Panc1 (cell line): ENCODE measurements at regions not wholly inside any gene's neighbourhood (a gene's known extent, or its start where the extent isn't known, plus 50 kb on each side); places are given as distances from the start of the nearest gene placed in this dataset.

Source experiments
- POLR2AphosphoS5 ChIP-seq: IDR thresholded peaks from 2 replicates; pipeline ENCODE4 v1.6.1; 2012; ENCODE audit warnings: mild to moderate bottlenecking, low read depth, low read length, moderate library complexity
- TF ChIP-seq, protein P1 (sequence below): fragments of 450-650 bp; IDR thresholded peaks from 2 replicates; pipeline ENCODE4 v1.5.1; 2017; ENCODE audit warnings: mild to moderate bottlenecking
- TF ChIP-seq, protein P2 (sequence below), 2 experiments: IDR thresholded peaks; 2 replicates each; pipeline ENCODE4 v1.6.1; 2011 to 2012; ENCODE audit warnings: low read depth in 2 of 2, control low read depth in 1 of 2, low read length in 1 of 2, mild to moderate bottlenecking in 1 of 2, moderate library complexity in 1 of 2; ENCODE audit not compliant: insufficient read depth in 1 of 2

DNA sequence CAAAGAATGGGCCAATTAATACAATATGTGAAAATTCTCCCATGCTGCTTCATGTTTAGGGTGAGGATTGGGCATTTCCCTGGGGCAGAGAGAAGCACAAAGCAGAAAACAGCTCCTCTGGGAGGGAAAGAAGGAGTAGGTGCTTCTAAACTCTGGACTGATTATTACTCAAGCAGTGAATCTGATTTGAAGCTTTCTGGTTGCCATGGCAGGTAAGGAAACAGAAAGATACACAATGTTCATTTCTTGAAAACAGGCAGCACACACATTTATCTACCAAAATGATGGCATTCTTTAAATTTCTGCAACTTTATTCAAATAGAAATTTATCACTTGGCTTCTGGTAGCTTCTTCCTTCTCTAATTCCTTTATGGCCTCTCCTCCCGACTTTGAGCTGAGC lies 305.4 kb upstream of the CHD6 start:
- TF ChIP-seq, protein P1, sequence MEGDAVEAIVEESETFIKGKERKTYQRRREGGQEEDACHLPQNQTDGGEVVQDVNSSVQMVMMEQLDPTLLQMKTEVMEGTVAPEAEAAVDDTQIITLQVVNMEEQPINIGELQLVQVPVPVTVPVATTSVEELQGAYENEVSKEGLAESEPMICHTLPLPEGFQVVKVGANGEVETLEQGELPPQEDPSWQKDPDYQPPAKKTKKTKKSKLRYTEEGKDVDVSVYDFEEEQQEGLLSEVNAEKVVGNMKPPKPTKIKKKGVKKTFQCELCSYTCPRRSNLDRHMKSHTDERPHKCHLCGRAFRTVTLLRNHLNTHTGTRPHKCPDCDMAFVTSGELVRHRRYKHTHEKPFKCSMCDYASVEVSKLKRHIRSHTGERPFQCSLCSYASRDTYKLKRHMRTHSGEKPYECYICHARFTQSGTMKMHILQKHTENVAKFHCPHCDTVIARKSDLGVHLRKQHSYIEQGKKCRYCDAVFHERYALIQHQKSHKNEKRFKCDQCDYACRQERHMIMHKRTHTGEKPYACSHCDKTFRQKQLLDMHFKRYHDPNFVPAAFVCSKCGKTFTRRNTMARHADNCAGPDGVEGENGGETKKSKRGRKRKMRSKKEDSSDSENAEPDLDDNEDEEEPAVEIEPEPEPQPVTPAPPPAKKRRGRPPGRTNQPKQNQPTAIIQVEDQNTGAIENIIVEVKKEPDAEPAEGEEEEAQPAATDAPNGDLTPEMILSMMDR: no peak
- TF ChIP-seq, protein P2, sequence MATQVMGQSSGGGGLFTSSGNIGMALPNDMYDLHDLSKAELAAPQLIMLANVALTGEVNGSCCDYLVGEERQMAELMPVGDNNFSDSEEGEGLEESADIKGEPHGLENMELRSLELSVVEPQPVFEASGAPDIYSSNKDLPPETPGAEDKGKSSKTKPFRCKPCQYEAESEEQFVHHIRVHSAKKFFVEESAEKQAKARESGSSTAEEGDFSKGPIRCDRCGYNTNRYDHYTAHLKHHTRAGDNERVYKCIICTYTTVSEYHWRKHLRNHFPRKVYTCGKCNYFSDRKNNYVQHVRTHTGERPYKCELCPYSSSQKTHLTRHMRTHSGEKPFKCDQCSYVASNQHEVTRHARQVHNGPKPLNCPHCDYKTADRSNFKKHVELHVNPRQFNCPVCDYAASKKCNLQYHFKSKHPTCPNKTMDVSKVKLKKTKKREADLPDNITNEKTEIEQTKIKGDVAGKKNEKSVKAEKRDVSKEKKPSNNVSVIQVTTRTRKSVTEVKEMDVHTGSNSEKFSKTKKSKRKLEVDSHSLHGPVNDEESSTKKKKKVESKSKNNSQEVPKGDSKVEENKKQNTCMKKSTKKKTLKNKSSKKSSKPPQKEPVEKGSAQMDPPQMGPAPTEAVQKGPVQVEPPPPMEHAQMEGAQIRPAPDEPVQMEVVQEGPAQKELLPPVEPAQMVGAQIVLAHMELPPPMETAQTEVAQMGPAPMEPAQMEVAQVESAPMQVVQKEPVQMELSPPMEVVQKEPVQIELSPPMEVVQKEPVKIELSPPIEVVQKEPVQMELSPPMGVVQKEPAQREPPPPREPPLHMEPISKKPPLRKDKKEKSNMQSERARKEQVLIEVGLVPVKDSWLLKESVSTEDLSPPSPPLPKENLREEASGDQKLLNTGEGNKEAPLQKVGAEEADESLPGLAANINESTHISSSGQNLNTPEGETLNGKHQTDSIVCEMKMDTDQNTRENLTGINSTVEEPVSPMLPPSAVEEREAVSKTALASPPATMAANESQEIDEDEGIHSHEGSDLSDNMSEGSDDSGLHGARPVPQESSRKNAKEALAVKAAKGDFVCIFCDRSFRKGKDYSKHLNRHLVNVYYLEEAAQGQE (IDR thresholded peaks at IDR 0.05; ENCODE audit: insufficient read depth in 1 of 2, low read depth in 2 of 2, low read length in 1 of 2): no peak
- TF ChIP-seq POLR2AphosphoS5: no peak
